ENCODE measurements at regions not wholly inside any gene's neighbourhood (a gene's known extent, or its start where the extent isn't known, plus 50 kb on each side); places are given as distances from the start of the nearest gene placed in this dataset.
"Not testable (repeated sequence)": the region's sequence is repeated elsewhere in the genome, so short reads cannot be mapped to it uniquely, and the experiment has no call there.

DNA sequence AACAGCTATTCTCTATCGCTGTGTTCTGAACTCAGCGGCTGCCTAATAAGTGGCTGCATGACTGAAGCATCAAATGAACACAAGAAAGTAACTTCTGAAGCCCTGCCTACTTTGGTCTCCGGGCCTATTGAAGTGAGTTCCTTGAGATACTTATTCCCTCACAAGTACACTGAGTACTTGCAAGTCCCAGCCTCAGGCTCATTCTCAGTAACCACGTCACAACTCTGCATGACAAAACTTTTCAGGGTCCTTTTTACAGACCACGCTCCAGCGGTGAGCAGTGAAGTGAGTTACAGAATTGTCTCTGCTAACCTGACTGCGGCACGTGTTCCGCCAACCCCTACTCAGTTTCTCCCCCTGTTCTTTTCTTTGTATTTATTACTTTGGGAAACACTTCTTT is 1342.7 kb upstream of the ADGRL4 start:
- no peaks in the 10 kb centered on the region for H3K27me3 Mint-ChIP-seq
- H3K36me3 Mint-ChIP-seq = no peaks in the 10 kb centered on the region
- H3K4me3 Mint-ChIP-seq = no peak overlapping the region
- H3K4me1 Mint-ChIP-seq = no peaks in the 10 kb centered on the region
- H3K27ac Mint-ChIP-seq = no peak overlapping the region
- peaks cover 0 to 5% (median 0%) of the 10 kb centered on the region in 3 donors for H3K9me3 Mint-ChIP-seq

DNA sequence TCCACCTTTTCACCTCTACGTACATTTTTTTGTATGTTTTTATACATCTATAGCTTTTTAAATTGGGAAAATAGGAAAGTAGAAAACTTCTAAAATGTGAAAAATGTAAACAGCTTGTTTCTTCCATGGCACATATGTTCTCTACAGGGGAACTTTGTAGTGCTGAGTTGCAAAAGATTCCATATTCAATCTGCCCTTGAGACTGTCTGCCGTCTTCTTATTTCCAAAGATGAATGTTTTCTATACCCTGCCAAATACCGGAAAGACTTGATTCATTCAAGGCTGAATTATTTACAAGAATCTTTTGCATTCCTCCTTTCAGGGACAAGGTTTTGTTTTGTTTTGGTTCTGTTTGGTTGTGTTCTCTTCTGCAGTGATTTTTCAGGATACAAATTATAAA is 1334.5 kb upstream of the ADGRL4 start:
- H3K27me3 Mint-ChIP-seq = no peaks in the 10 kb centered on the region
- no peaks in the 10 kb centered on the region for H3K36me3 Mint-ChIP-seq
- peaks cover 1 to 6% (median 3%) of the 10 kb centered on the region in 3 donors for H3K9me3 Mint-ChIP-seq
- H3K27ac Mint-ChIP-seq = no peak overlapping the region
- peaks cover 2 to 10% (median 6%) of the 10 kb centered on the region in 3 donors for H3K4me1 Mint-ChIP-seq
- H3K4me3 Mint-ChIP-seq = no peak overlapping the region

DNA sequence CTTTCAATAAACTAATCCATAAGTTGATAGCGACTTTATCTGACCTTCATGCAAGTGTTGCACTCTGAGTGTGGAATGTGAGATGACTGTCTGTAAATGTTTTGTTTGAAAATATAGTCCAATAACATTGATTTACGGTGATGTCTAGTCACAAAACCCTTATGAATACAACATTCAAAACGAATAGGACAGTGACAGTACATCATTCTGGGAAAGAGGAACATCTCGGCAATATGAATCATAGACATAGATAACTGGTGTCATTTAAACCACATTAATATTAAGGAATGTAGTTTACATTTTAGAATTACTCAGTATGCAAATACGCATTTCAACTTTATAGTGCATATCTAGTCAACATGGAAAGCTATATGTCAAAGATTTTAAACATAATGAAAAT is 1311.6 kb upstream of the ADGRL4 start:
- no peaks in the 10 kb centered on the region for H3K9me3 Mint-ChIP-seq
- no peak overlapping the region for H3K27ac Mint-ChIP-seq
- H3K27me3 Mint-ChIP-seq = no peaks in the 10 kb centered on the region
- H3K36me3 Mint-ChIP-seq = peaks cover 3% of the 10 kb centered on the region
- H3K4me3 Mint-ChIP-seq = no peak overlapping the region
- H3K4me1 Mint-ChIP-seq = no peaks in the 10 kb centered on the region

DNA sequence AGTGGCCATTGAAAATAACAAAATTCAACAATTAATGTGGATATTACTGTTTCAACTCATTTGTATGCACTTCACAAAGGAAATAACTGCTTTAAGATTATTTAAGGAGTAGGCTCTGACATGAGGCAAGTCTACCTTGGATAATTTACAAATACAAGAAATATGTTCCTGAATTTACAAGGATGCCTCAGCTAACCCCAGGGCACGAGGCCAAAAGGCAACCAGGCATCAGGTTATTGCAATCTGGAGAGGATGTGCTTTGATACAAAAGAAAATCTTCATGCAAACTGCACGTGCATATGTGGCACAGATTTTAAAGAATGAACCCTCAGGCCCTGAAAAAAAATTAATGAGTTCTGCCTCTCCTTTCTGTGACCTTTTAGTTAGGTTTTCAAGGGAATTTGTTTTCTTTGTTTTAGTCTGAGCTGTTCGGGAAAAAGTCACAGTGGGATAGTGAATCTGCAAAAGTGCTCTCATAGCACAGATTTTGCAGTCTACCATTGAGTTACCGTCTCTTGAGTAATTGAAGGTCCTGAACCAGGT is 1304.2 kb upstream of the ADGRL4 start:
- H3K27me3 Mint-ChIP-seq = no peaks in the 10 kb centered on the region
- no peak overlapping the region for H3K4me3 Mint-ChIP-seq
- peaks cover 0 to 3% (median 3%) of the 10 kb centered on the region in 3 donors for H3K9me3 Mint-ChIP-seq
- no peaks in the 10 kb centered on the region for H3K4me1 Mint-ChIP-seq
- no peak overlapping the region for H3K27ac Mint-ChIP-seq
- no peaks in the 10 kb centered on the region for H3K36me3 Mint-ChIP-seq

DNA sequence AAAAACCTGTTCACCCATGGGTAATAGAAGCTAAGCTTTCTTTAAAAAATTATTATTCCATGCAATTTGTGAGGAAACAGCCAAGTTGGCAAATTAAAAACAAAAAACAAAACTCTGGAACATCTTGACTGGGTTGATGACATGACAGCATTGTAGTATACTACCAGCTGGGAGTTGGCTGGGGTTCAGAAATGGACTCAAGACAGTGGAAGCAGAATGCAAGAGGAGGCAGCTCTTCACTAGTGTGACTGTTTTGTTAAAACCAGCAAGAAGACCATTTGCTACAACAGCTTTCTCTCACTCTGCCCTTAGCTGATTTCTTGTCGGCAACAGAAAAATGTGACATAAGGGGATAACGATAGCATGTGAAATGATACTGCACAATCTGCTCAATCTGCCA is 1298.9 kb upstream of the ADGRL4 start:
- Mint-ChIP-seq H3K27me3 (no peaks in the 10 kb centered on the region), H3K4me3 (no peak overlapping the region), H3K27ac (no peak overlapping the region), H3K4me1 (no peaks in the 10 kb centered on the region), H3K9me3 (peaks cover 0 to 4% (median 3%) of the 10 kb centered on the region in 3 donors), H3K36me3 (no peaks in the 10 kb centered on the region)

- no peaks in the 10 kb centered on the region for H3K36me3 Mint-ChIP-seq
- no peak overlapping the region for H3K4me3 Mint-ChIP-seq
- H3K4me1 Mint-ChIP-seq = no peaks in the 10 kb centered on the region
- H3K27me3 Mint-ChIP-seq = peaks cover 2% of the 10 kb centered on the region
- H3K9me3 Mint-ChIP-seq = peaks cover 0 to 6% (median 2%) of the 10 kb centered on the region in 3 donors
- no peak overlapping the region for H3K27ac Mint-ChIP-seq
Observed at GRCh38 chr1:80293818-80294217, 1287.3 kb upstream of the ADGRL4 start.

GRCh38 chr1:80288750-80289149 is 1282.2 kb upstream of the ADGRL4 start:
- H3K27ac Mint-ChIP-seq, H3K9me3 Mint-ChIP-seq, H3K4me1 Mint-ChIP-seq, H3K36me3 Mint-ChIP-seq, H3K4me3 Mint-ChIP-seq, H3K27me3 Mint-ChIP-seq: not testable (repeated sequence)

- H3K9me3 Mint-ChIP-seq = peaks cover 0 to 3% (median 2%) of the 10 kb centered on the region in 3 donors
- H3K27ac Mint-ChIP-seq = no peak overlapping the region
- no peaks in the 10 kb centered on the region for H3K4me1 Mint-ChIP-seq
- no peak overlapping the region for H3K4me3 Mint-ChIP-seq
- H3K27me3 Mint-ChIP-seq = no peaks in the 10 kb centered on the region
- no peaks in the 10 kb centered on the region for H3K36me3 Mint-ChIP-seq
Observed at GRCh38 chr1:80282536-80282935, 1276.0 kb upstream of the ADGRL4 start.

- H3K9me3 Mint-ChIP-seq = peaks cover 0 to 3% (median 0%) of the 10 kb centered on the region in 3 donors
- H3K36me3 Mint-ChIP-seq = no peaks in the 10 kb centered on the region
- no peak overlapping the region for H3K27ac Mint-ChIP-seq
- no peak overlapping the region for H3K4me3 Mint-ChIP-seq
- H3K27me3 Mint-ChIP-seq = no peaks in the 10 kb centered on the region
- H3K4me1 Mint-ChIP-seq = no peaks in the 10 kb centered on the region
Observed at GRCh38 chr1:80278936-80279335, 1272.4 kb upstream of the ADGRL4 start.

DNA sequence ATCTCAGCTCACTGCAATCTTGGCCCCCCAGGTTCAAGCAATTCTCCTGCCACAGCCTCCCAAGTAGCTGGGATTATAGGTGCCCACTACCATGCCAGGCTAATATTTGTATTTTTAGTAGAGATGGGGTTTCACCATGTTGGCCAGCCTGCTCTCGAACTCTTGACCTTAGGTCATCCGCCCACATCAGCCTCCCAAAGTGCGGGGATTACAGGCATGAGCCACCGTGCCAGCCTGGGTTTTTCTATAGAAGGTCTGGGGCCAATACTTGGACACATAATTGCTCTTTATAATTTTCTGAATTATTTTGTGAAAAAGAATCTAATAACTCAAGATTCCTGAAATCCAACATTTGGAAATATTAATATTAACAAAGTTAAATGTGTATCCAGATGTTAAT is 1267.7 kb upstream of the ADGRL4 start:
- no peak overlapping the region for H3K27ac Mint-ChIP-seq
- H3K9me3 Mint-ChIP-seq = peaks cover 0 to 2% (median 0%) of the 10 kb centered on the region in 3 donors
- H3K36me3 Mint-ChIP-seq = no peaks in the 10 kb centered on the region
- H3K4me1 Mint-ChIP-seq = no peaks in the 10 kb centered on the region
- no peak overlapping the region for H3K4me3 Mint-ChIP-seq
- H3K27me3 Mint-ChIP-seq = no peaks in the 10 kb centered on the region

DNA sequence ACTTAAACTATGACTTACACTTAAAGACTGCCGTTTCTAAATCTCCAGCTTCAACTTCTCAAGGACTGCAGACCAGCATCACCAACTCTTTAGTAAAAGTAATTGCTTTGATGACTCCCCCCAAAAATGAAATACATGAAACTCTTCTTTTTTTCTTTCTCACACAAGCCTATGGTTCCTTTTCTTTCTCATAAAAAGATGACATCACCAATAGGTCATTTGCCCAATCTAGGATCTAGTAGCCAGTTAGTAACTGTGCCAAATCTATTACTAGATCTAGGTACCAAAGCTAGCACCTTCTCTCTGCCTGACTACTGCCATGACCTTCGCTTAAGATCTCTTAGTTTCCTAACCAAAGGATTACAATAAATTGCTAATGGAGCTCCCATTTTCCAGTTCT is 1266.0 kb upstream of the ADGRL4 start:
- Mint-ChIP-seq H3K4me1 (no peaks in the 10 kb centered on the region), H3K4me3 (no peak overlapping the region), H3K27ac (no peak overlapping the region), H3K27me3 (no peaks in the 10 kb centered on the region), H3K36me3 (no peaks in the 10 kb centered on the region), H3K9me3 (peaks cover 0 to 2% (median 0%) of the 10 kb centered on the region in 3 donors)

DNA sequence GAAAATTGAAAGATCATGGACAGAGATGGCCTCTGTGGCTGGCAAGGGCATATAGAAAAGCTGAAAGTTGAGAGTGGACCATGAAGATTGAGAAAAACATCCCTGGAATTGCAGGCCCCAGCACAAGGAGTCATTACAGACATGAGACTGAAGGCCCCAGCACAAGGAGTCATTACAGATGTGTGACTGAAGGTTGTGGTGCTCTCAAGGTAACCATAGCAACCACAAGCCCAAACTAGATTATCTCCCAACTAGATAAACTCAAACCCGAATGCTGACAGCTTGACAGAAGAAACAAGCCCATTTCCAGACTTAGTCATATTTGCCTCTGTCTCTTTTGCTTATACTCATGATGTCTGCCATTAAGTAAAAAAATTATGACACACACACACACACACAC is 1252.1 kb upstream of the ADGRL4 start:
- H3K4me3 Mint-ChIP-seq = no peak overlapping the region
- H3K36me3 Mint-ChIP-seq = peaks cover 1% of the 10 kb centered on the region
- no peaks in the 10 kb centered on the region for H3K27me3 Mint-ChIP-seq
- H3K27ac Mint-ChIP-seq = no peak overlapping the region
- H3K9me3 Mint-ChIP-seq = peaks cover 6 to 15% (median 9%) of the 10 kb centered on the region in 3 donors
- no peaks in the 10 kb centered on the region for H3K4me1 Mint-ChIP-seq

DNA sequence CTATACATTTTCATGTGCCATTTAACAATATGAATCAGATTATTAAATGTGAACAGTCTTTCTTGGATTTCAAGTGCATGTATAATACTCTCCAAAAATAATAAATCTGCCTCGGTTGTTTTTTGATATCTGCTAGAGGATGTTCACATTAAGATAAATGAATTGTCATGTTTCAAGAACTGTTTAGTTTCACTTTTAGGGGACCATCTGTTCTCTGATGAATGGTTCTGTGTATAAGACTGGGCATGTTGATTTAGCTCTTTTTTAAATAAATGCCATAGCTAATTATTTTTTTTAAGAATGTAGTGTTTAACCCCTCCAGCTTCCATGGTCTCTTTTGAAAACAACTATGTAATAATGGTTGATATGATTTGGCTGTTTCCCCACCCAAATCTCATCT is 1245.1 kb upstream of the ADGRL4 start:
- H3K27me3 Mint-ChIP-seq = no peaks in the 10 kb centered on the region
- peaks cover 2% of the 10 kb centered on the region for H3K36me3 Mint-ChIP-seq
- H3K4me1 Mint-ChIP-seq = no peaks in the 10 kb centered on the region
- H3K4me3 Mint-ChIP-seq = no peak overlapping the region
- peaks cover 3 to 6% (median 4%) of the 10 kb centered on the region in 3 donors for H3K9me3 Mint-ChIP-seq
- no peak overlapping the region for H3K27ac Mint-ChIP-seq

- Mint-ChIP-seq H3K4me1 (no peaks in the 10 kb centered on the region), H3K27ac (no peak overlapping the region), H3K4me3 (no peak overlapping the region), H3K9me3 (peaks cover 3 to 6% (median 4%) of the 10 kb centered on the region in 3 donors), H3K27me3 (no peaks in the 10 kb centered on the region), H3K36me3 (peaks cover 2% of the 10 kb centered on the region)
Observed at GRCh38 chr1:80251171-80251570, 1244.6 kb upstream of the ADGRL4 start.

DNA sequence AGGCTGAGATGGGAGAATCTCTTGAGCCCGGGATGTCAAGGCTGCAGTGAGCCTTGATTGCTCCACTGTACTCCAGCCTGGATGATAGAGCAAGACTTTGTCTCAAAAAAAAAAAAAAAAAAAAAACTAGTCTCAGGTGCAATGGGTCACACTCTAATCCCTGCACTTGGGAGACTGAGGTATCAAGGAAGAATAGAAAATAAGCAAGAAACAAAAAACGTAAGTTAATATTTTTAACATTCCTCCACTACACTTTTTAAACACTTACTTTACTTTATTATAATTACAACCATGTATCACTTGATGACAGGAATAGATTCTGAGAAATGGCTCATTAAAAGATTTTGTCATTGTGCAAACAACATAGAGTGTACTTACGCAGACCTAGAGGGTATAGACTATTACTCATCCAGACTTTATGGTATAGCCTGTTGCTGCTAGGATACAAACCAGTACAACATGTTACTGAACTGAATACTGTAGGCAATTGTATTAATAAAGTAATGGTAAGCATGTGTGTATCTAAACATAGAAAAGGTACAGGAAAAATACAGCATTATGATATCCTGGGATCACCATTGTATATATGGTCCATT is 1244.1 kb upstream of the ADGRL4 start:
- peaks cover 2% of the 10 kb centered on the region for H3K36me3 Mint-ChIP-seq
- H3K9me3 Mint-ChIP-seq = peaks cover 3 to 6% (median 4%) of the 10 kb centered on the region in 3 donors
- H3K4me1 Mint-ChIP-seq = no peaks in the 10 kb centered on the region
- H3K27me3 Mint-ChIP-seq = no peaks in the 10 kb centered on the region
- no peak overlapping the region for H3K4me3 Mint-ChIP-seq
- H3K27ac Mint-ChIP-seq = no peak overlapping the region

GRCh38 chr1:80249699-80250098 is 1243.2 kb upstream of the ADGRL4 start:
- H3K27ac Mint-ChIP-seq = no peak overlapping the region
- H3K4me1 Mint-ChIP-seq = no peaks in the 10 kb centered on the region
- H3K4me3 Mint-ChIP-seq = no peak overlapping the region
- H3K27me3 Mint-ChIP-seq = no peaks in the 10 kb centered on the region
- peaks cover 2% of the 10 kb centered on the region for H3K36me3 Mint-ChIP-seq
- peaks cover 3 to 4% (median 3%) of the 10 kb centered on the region in 3 donors for H3K9me3 Mint-ChIP-seq
